NCI-H2107 (cell line): ENCODE measurements at regions not wholly inside any gene's neighbourhood (a gene's known extent, or its start where the extent isn't known, plus 50 kb on each side); places are given as distances from the start of the nearest gene placed in this dataset.
"Not testable (repeated sequence)": the region's sequence is repeated elsewhere in the genome, so short reads cannot be mapped to it uniquely, and the experiment has no call there.

Experiments
- DNase-seq: peaks from one replicate; lab custom pipeline; 2025; lab: John Stamatoyannopoulos, UW

GRCh38 chr12:34097213-34097612, 74.9 kb downstream of the ALG10 start:
- no peak for DNase-seq

- no peak for DNase-seq
These were observed 83.2 kb downstream of the ALG10 start for GRCh38 chr12:34105392-34105933.

- DNase-seq = no peak
These were observed 83.9 kb downstream of the ALG10 start for GRCh38 chr12:34106172-34106571.

GRCh38 chr12:34107016-34107415, 84.7 kb downstream of the ALG10 start:
- no peak for DNase-seq

GRCh38 chr12:34107781-34108404, 85.6 kb downstream of the ALG10 start:
- no peak for DNase-seq

- DNase-seq = no peak
These were observed 86.1 kb downstream of the ALG10 start for GRCh38 chr12:34108405-34108803.

GRCh38 chr12:34108967-34109366, 86.7 kb downstream of the ALG10 start:
- DNase-seq = no peak

GRCh38 chr12:34109390-34109789, 87.1 kb downstream of the ALG10 start:
- DNase-seq = no peak

GRCh38 chr12:34109909-34110531, 87.7 kb downstream of the ALG10 start:
- DNase-seq = not testable (repeated sequence)

- no peak for DNase-seq
These were observed 97.1 kb downstream of the ALG10 start for GRCh38 chr12:34119366-34119765.

GRCh38 chr12:34121360-34121759, 99.1 kb downstream of the ALG10 start:
- DNase-seq = no peak

GRCh38 chr12:34123092-34123491, 100.8 kb downstream of the ALG10 start:
- not testable (repeated sequence) for DNase-seq

- no peak for DNase-seq
These were observed 102.3 kb downstream of the ALG10 start for GRCh38 chr12:34124608-34125007.

GRCh38 chr12:34126239-34126641, 103.9 kb downstream of the ALG10 start:
- DNase-seq = no peak

- DNase-seq = no peak
These were observed 104.5 kb downstream of the ALG10 start for GRCh38 chr12:34126805-34127204.

GRCh38 chr12:34127379-34127778, 105.1 kb downstream of the ALG10 start:
- DNase-seq = not testable (repeated sequence)

- DNase-seq = no peak
These were observed 120.1 kb downstream of the ALG10 start for GRCh38 chr12:34142430-34142829.

- no peak for DNase-seq
These were observed 128.7 kb downstream of the ALG10 start for GRCh38 chr12:34151019-34151418.

GRCh38 chr12:34163443-34163842, 141.1 kb downstream of the ALG10 start:
- DNase-seq = no peak

- no peak for DNase-seq
These were observed 144.2 kb downstream of the ALG10 start for GRCh38 chr12:34166427-34167060.

- not testable (repeated sequence) for DNase-seq
These were observed 146.2 kb downstream of the ALG10 start for GRCh38 chr12:34168507-34168906.

GRCh38 chr12:34186492-34186891, 164.2 kb downstream of the ALG10 start:
- DNase-seq = no peak

- no peak for DNase-seq
These were observed 166.7 kb downstream of the ALG10 start for GRCh38 chr12:34188974-34189373.
